Lower lobe of right lung (tissue), 2 donors: ENCODE measurements at regions not wholly inside any gene's neighbourhood (a gene's known extent, or its start where the extent isn't known, plus 50 kb on each side); places are given as distances from the start of the nearest gene placed in this dataset.

Experiments used
- ATAC-seq, 2 donors: fragments of 200-7000 bp; cut with Tn5 transposase; one replicate each; pipeline ENCODE4 v1.9.1; 2020 to 2022; ENCODE audit warnings: mild to moderate bottlenecking in 2 of 2, moderate library complexity in 2 of 2
- DNase-seq: peaks from one replicate; pipeline ENCODE4 v3.0.0-alpha.2; 2020
- H3K27ac ChIP-seq: fragments of 200-600 bp; one replicate; pipeline ENCODE4 v1.8.0; 2022
- H3K27me3 ChIP-seq: fragments of 200-600 bp; one replicate; pipeline ENCODE4 v1.8.0; 2022; ENCODE audit warnings: low read depth
- H3K36me3 ChIP-seq: fragments of 200-600 bp; one replicate; pipeline ENCODE4 v1.8.0; 2022; ENCODE audit warnings: mild to moderate bottlenecking
- H3K4me1 ChIP-seq: fragments of 200-600 bp; one replicate; pipeline ENCODE4 v1.8.0; 2022
- H3K4me3 ChIP-seq: fragments of 200-600 bp; one replicate; pipeline ENCODE4 v1.8.0; 2022; ENCODE audit warnings: mild to moderate bottlenecking
- H3K9me3 ChIP-seq: fragments of 200-600 bp; one replicate; pipeline ENCODE4 v1.8.0; 2022
- CTCF ChIP-seq: fragments of 200-600 bp; IDR thresholded peaks from one replicate; pipeline ENCODE4 v1.8.0; 2022; ENCODE audit warnings: antibody characterized with exemption, mild to moderate bottlenecking
- intact Hi-C: fragments of 100-400 bp; cut with DNase I; formaldehyde crosslinking; loops from one replicate; pipeline ENCODE4 v1.11.0; 2022
- donor health status: DM: no; HTN: yes; CAD: no; lungs with severe emphysema.

DNA sequence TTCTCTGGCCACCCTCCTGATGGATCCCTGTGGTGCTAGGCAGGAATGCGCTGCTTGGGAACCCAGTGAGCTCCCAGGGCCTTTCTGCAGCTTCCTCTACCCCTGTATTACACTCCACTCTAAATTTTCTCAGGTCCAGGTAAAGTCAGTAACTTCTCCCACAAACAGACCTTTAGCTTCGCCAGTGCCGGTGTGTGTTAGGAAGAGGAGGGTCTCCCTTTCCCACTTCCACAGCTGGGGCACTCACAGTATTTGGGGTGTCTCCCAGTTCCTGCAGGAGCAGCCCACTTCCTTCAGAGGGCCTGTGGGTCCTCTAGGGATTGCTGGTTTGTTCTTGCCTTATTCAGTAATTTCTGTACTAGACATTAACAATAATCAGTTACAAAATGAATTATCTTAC, 193.5 kb upstream of the PCDH17 start:
- no peak overlapping the region for H3K4me3 ChIP-seq
- intact Hi-C loops, result no loop called here
- H3K9me3 ChIP-seq, result no peaks in the 10 kb centered on the region
- no peaks in the 10 kb centered on the region for H3K27me3 ChIP-seq
- no peak for ATAC-seq
- no peaks in the 10 kb centered on the region for H3K4me1 ChIP-seq
- no peak for DNase-seq
- TF ChIP-seq CTCF, result no peak
- H3K27ac ChIP-seq, result no peak overlapping the region
- H3K36me3 ChIP-seq, result no peaks in the 10 kb centered on the region

- ATAC-seq, result no peak
- H3K27me3 ChIP-seq, result no peaks in the 10 kb centered on the region
- TF ChIP-seq CTCF, result no peak
- intact Hi-C loops, result no loop called here
- H3K4me3 ChIP-seq, result no peak overlapping the region
- H3K36me3 ChIP-seq, result no peaks in the 10 kb centered on the region
- DNase-seq, result no peak
- no peaks in the 10 kb centered on the region for H3K4me1 ChIP-seq
- H3K9me3 ChIP-seq, result no peaks in the 10 kb centered on the region
- H3K27ac ChIP-seq, result no peak overlapping the region
Observed at GRCh38 chr13:57443494-57443893, 188.1 kb upstream of the PCDH17 start.

- H3K9me3 ChIP-seq, result no peaks in the 10 kb centered on the region
- H3K27me3 ChIP-seq, result no peaks in the 10 kb centered on the region
- ATAC-seq (no peak), DNase-seq (no peak)
- H3K27ac ChIP-seq, result no peak overlapping the region
- intact Hi-C loops, result no loop called here
- H3K36me3 ChIP-seq, result no peaks in the 10 kb centered on the region
- no peak for TF ChIP-seq CTCF
- no peak overlapping the region for H3K4me3 ChIP-seq
- H3K4me1 ChIP-seq, result no peaks in the 10 kb centered on the region
Observed at GRCh38 chr13:57450356-57450755, 181.2 kb upstream of the PCDH17 start.

GRCh38 chr13:57452228-57452627, 179.3 kb upstream of the PCDH17 start:
- Histone ChIP-seq H3K27me3 (no peaks in the 10 kb centered on the region), H3K9me3 (no peaks in the 10 kb centered on the region), H3K36me3 (no peaks in the 10 kb centered on the region), H3K4me1 (no peaks in the 10 kb centered on the region), H3K27ac (no peak overlapping the region), H3K4me3 (no peak overlapping the region)
- no peak for ATAC-seq
- no peak for TF ChIP-seq CTCF
- intact Hi-C loops, result no loop called here
- no peak for DNase-seq

- Histone ChIP-seq H3K27ac (no peak overlapping the region), H3K36me3 (no peaks in the 10 kb centered on the region), H3K4me3 (no peak overlapping the region), H3K27me3 (no peaks in the 10 kb centered on the region), H3K4me1 (no peaks in the 10 kb centered on the region), H3K9me3 (no peaks in the 10 kb centered on the region)
- intact Hi-C loops, result no loop called here
- DNase-seq (no peak), ATAC-seq (no peak)
- TF ChIP-seq CTCF, result no peak
Observed at GRCh38 chr13:57470491-57470890, 161.1 kb upstream of the PCDH17 start.

GRCh38 chr13:57491318-57491717, 140.2 kb upstream of the PCDH17 start:
- no peak overlapping the region for H3K4me3 ChIP-seq
- no peak for DNase-seq
- H3K4me1 ChIP-seq, result no peaks in the 10 kb centered on the region
- TF ChIP-seq CTCF, result no peak
- H3K9me3 ChIP-seq, result no peaks in the 10 kb centered on the region
- no peaks in the 10 kb centered on the region for H3K36me3 ChIP-seq
- intact Hi-C loops, result no loop called here
- no peak for ATAC-seq
- no peaks in the 10 kb centered on the region for H3K27me3 ChIP-seq
- H3K27ac ChIP-seq, result no peak overlapping the region
